Erythroblast (primary cell): ENCODE measurements at regions not wholly inside any gene's neighbourhood (a gene's known extent, or its start where the extent isn't known, plus 50 kb on each side); places are given as distances from the start of the nearest gene placed in this dataset.

Source experiments
- GATA1 ChIP-seq: IDR thresholded peaks from 2 replicates; pipeline ENCODE4 v1.6.1; 2011; ENCODE audit warnings: low read depth, mild to moderate bottlenecking, control low read depth, low read length, moderate library complexity
- POLR2A ChIP-seq: IDR thresholded peaks from 2 replicates; pipeline ENCODE4 v1.6.1; 2011; ENCODE audit warnings: mild to moderate bottlenecking, low read length

DNA sequence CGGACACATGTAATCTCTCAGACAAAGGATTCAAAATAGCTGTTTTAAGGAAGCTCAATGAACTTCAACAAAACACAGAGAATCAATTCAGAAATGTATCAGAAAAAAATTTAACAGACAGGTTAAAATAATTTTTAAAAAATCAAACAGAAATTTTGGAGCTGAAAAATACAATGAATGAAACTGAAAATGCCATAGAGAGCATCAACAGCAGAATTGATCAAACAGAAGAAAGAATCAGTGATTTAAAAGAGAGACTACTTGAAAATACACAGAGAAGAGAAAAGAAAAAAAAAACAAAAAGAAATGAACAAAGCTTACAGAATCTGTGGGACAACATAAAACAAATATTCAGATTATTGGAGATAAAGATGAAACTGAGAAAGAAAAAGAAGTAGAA, 118.8 kb upstream of the GYPA start:
- TF ChIP-seq POLR2A (no peak), GATA1 (no peak)
